Mesothelial cell of epicardium (in vitro differentiated cells): ENCODE measurements at regions not wholly inside any gene's neighbourhood (a gene's known extent, or its start where the extent isn't known, plus 50 kb on each side); places are given as distances from the start of the nearest gene placed in this dataset.

Experiments
- DNase-seq, 2 experiments: peaks; one replicate each; pipeline ENCODE4 v3.0.0; 2021; ENCODE audit warnings: low spot score in 2 of 2; ENCODE audit not compliant: unreplicated experiment in 2 of 2
- H3K27ac Mint-ChIP-seq: 2 replicates; pipeline ENCODE4 v1.8.0; 2021; ENCODE audit warnings: mixed read lengths
- H3K27me3 Mint-ChIP-seq: 2 replicates; pipeline ENCODE4 v1.8.0; 2021; ENCODE audit warnings: low read depth, mixed read lengths
- H3K36me3 Mint-ChIP-seq: 2 replicates; pipeline ENCODE4 v1.8.0; 2021; ENCODE audit warnings: mixed read lengths
- H3K4me1 Mint-ChIP-seq: 2 replicates; pipeline ENCODE4 v1.8.0; 2021; ENCODE audit warnings: mixed read lengths
- H3K4me3 Mint-ChIP-seq: 2 replicates; pipeline ENCODE4 v1.8.0; 2021; ENCODE audit warnings: mild to moderate bottlenecking, moderate library complexity, mixed read lengths
- H3K9me3 Mint-ChIP-seq: 2 replicates; pipeline ENCODE4 v1.8.0; 2021; ENCODE audit warnings: mixed read lengths
- TF ChIP-seq, protein P1 (sequence below): fragments of 200-600 bp; sonication (generic); IDR thresholded peaks from one replicate; pipeline ENCODE4 v1.5.0; 2021; ENCODE audit warnings: antibody characterized with exemption; ENCODE audit not compliant: unreplicated experiment

DNA sequence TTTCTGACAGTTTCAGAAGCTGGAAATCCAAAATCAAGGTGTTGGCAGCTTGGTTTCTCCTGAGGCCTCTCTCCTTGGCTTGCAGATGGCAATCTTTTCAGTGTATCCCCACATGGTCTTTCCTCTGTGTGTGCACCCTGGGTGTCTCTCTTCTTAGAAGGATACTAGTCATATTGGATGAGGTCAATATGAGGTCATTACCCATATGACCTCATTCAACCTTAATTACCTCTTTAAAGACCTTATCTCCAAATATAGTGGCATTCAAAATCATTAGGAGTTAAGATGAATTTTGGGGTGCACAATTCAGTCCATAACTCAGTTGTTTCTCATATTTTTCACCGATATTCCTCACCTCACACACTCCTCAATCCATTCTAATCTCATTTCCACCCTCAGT, 92.4 kb upstream of the TGM3 start:
- no peaks in the 10 kb centered on the region for H3K9me3 Mint-ChIP-seq
- H3K4me1 Mint-ChIP-seq: peaks cover 4% of the 10 kb centered on the region
- peak in 1 of 2 experiments; percentile 2 for DNase-seq
- peaks cover 10% of the 10 kb centered on the region for H3K27me3 Mint-ChIP-seq
- H3K27ac Mint-ChIP-seq: no peak overlapping the region
- no peak overlapping the region for H3K4me3 Mint-ChIP-seq
- no peaks in the 10 kb centered on the region for H3K36me3 Mint-ChIP-seq
- TF ChIP-seq, protein P1, sequence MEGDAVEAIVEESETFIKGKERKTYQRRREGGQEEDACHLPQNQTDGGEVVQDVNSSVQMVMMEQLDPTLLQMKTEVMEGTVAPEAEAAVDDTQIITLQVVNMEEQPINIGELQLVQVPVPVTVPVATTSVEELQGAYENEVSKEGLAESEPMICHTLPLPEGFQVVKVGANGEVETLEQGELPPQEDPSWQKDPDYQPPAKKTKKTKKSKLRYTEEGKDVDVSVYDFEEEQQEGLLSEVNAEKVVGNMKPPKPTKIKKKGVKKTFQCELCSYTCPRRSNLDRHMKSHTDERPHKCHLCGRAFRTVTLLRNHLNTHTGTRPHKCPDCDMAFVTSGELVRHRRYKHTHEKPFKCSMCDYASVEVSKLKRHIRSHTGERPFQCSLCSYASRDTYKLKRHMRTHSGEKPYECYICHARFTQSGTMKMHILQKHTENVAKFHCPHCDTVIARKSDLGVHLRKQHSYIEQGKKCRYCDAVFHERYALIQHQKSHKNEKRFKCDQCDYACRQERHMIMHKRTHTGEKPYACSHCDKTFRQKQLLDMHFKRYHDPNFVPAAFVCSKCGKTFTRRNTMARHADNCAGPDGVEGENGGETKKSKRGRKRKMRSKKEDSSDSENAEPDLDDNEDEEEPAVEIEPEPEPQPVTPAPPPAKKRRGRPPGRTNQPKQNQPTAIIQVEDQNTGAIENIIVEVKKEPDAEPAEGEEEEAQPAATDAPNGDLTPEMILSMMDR: no peak

DNA sequence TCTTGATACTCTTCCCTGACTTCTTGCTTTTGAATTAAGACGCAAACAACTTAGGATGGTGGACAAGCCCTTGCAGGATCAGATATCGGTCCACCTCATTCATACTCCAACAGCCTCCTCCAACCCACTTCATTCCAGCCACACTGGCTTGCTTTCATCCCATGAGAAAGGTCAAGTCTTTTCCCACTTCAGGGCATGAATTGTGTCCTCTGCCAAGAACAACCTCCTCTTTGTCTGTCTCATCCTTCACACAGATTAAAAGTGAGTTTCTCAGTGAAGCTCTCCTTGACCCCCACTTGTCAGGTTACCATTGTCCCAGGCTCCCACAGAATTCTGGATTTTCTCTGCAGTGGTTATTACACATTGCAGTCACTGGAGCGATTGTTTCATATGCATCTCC, 91.8 kb upstream of the TGM3 start:
- Mint-ChIP-seq H3K36me3 (no peaks in the 10 kb centered on the region), H3K27ac (no peak overlapping the region), H3K9me3 (no peaks in the 10 kb centered on the region), H3K4me3 (no peak overlapping the region), H3K27me3 (peaks cover 10% of the 10 kb centered on the region), H3K4me1 (peaks cover 4% of the 10 kb centered on the region)
- TF ChIP-seq, protein P1: no peak
- DNase-seq: no peak

DNA sequence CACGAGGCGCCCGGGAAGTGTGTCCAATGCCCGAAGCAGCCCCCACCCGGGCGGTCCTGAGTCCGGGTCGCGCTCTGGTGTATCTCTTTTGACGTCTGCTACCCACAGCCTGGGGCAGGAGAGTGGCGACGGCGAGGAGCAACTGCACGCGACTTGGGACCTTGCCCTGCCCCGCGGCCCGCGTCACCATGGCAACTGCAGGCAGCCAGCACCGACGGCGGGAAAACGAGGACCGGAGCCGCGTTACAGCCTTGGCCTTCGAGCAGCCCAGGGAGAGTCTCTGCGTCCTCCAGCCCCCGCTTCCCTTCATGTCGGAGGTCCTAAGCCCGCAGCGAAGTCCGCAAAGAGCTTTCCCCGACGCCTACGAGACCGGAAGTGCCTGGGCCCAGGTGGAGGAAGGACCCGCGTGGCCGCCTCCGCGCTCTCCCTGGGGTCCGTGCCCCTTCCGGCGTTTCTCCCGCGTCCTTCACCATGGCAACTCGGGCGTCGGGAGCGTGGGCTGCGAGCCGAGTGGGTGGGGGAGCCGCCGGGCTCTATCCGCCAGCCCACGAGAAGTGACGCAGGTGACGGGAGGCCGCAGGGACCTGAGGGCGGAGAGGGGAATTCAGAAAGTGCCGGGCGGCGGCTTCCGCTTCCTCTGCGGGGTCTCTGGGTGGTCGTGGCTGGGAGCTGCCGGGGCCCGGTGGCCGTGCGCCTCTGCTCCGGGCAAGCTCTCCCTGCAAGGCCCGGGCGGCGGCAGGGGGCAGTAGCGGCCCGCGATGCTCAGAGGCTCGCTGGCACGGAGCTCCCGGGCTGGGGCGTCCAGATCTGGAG, 88.6 kb upstream of the TGM3 start:
- Mint-ChIP-seq H3K27ac (no peak overlapping the region), H3K9me3 (no peaks in the 10 kb centered on the region), H3K4me1 (no peaks in the 10 kb centered on the region), H3K4me3 (peak overlapping the region; percentile 80), H3K36me3 (no peaks in the 10 kb centered on the region), H3K27me3 (peaks cover 10% of the 10 kb centered on the region)
- TF ChIP-seq, protein P1: peak; percentile 76
- peak; percentile 75 to 87 for DNase-seq

DNA sequence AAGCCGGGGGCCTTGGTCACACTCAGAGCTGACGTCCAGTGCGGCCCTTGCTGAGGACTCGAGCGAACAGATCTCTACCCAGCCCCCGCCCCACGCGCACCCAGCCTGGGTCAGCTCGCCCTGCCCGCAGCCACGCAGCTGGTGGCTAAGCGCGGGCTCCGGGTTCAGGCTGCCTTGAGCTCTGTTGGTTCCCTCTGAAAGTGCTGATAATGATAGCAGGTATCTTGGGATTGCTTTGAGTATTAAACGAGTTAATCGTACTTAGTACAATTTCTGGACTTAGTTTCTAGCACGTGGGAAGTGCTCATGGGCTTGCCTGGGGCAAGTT, 88.1 kb upstream of the TGM3 start:
- Mint-ChIP-seq H3K4me1 (no peaks in the 10 kb centered on the region), H3K27me3 (peaks cover 10% of the 10 kb centered on the region), H3K36me3 (no peaks in the 10 kb centered on the region), H3K9me3 (no peaks in the 10 kb centered on the region), H3K4me3 (peak overlapping the region; percentile 80), H3K27ac (no peak overlapping the region)
- TF ChIP-seq, protein P1: no peak
- DNase-seq: no peak

DNA sequence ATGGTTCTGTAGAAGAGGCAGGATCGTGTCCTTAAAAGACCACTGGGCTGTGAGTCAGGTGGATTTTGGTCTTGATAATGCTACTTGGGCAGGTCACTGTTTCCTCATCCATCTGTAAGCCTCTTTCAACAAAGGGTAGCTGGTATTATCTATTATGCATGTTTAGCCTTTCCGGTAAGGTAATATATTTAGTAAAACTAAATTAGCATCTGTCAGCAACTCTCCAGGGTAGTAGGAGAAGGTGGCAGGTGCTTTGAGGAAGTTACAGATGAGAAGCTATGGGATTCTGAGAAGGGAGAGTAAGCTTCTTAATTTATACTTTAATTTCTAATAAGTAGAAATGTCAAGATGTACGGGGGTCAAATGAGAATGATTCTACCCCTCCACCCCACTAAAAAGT, 86.9 kb upstream of the TGM3 start:
- no peaks in the 10 kb centered on the region for H3K36me3 Mint-ChIP-seq
- no peak for DNase-seq
- no peaks in the 10 kb centered on the region for H3K4me1 Mint-ChIP-seq
- TF ChIP-seq, protein P1: no peak
- no peak overlapping the region for H3K27ac Mint-ChIP-seq
- H3K27me3 Mint-ChIP-seq: peaks cover 9% of the 10 kb centered on the region
- H3K9me3 Mint-ChIP-seq: no peaks in the 10 kb centered on the region
- H3K4me3 Mint-ChIP-seq: no peak overlapping the region
